GM19328 (cell line): ENCODE measurements at regions not wholly inside any gene's neighbourhood (a gene's known extent, or its start where the extent isn't known, plus 50 kb on each side); places are given as distances from the start of the nearest gene placed in this dataset.

Experiments used
- ATAC-seq: cut with Tn5 transposase; IDR thresholded peaks from one replicate; pipeline ENCODE4 v1.9.1; 2021; ENCODE audit warnings: mild to moderate bottlenecking, moderate library complexity; ENCODE audit not compliant: unreplicated experiment

- peak; percentile 99 for ATAC-seq
Observed at GRCh38 chr12:25713264-25713663, 160.2 kb upstream of the LMNTD1 start.

DNA sequence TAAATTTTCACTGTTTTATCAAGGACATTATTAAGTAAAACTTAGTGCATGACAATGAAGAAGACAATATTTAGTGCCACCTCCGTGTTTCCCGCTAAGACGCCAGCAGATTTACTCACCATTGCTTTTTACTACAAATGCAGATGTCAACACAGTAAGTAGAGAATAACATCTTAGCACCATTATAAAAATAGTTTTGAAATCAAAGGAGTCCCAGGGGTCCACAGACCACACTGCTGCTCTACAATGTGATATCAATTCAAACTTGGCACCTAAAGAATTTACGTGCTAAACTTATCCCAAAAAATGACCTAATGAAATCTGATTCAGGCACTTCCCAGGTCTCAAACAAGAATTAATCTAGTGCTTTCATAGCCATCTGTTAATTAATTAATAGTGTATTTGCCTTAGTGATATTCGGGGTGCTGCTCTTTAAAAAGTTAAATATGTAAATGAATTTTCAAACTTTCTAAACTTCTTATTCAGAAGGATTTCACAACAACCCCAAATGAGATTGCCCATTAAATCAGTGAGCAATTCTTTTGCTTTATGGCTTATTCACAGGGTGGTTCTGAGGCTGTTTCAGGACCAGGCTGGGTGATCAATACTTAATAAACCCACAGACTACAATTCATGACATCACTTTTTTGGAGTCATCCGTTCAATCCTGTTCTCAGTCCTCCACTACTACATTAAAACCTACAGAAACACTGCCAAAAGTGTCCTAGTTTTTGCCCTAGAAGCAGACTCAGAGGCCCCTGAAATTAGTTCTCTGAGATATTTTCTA lies 161.3 kb upstream of the LMNTD1 start:
- ATAC-seq, result no peak

DNA sequence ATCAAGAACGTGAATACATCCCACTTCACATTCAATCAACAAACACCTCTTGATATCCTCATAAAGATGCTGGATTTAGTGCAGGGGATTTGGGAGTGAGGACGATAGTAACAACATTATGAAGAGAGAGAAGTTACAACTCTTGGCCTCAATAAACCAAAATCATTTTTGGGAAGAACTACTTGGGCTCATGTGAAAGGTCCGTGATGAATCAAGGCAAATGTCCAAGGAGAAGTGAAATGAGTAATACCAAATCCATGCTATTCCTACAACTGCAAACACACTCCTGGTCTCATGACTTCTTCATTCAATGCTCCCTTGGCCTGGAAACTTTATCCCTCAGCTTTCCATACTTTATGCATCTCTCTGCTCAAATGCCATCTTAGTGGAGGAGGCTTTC lies 162.0 kb upstream of the LMNTD1 start:
- no peak for ATAC-seq

DNA sequence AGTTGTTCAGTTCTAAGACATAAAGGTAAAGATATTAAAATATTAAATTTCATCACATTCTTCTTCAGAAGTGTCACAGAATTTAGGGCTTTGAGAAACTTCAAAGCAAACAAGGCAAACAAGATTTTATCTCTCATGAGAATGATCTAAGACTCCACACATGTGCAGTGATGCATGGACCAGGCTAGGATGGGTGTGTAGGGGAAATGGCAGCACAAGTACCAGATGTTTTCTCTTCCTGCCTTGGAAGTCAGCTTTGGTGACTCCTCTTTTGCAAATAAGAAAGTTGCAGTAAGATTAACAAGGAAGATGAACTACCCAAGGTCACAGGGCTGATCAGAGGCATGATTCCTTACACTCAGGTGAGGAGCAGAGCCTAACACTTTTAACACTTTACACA lies 163.8 kb upstream of the LMNTD1 start:
- no peak for ATAC-seq

DNA sequence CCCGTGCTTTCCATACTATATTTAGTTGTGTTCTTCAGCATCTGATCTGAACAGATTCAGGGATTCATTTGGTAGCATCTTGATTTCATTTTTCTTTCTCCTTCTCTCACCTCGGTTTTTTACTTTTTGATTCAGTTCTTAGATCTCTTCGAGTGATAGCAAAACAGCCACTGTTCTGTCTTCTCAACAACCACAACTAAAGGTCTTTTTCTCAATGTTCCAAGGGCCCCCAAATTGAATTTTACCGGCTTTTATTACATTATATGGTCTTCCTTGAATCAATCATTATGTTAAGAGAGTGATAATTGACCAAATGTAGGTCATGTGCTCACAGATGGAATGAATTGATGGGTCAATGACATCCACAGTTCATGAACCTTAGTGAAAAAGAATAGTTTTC lies 164.5 kb upstream of the LMNTD1 start:
- no peak for ATAC-seq

GRCh38 chr12:25718081-25718731 lies 165.1 kb upstream of the LMNTD1 start:
- no peak for ATAC-seq

DNA sequence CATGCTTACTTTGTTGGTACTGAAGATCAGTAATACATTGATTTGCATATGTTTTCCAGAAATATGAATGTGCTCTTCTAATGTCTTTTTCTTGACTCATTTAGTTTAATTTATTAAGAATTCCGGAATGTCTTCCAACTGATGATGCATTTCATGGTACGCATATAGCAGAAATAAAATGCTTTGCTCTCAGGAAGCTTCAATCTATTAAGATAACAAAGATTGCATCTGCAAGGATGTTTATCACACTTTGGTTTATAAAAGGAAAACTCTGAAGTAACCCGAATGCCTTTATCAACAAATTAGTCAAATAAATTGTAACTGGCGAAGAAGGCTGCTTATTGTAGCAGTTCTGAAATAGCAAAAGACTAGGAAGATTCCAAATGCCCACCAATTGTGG lies 166.4 kb upstream of the LMNTD1 start:
- no peak for ATAC-seq

GRCh38 chr12:25723336-25723735 lies 170.3 kb upstream of the LMNTD1 start:
- ATAC-seq, result no peak

GRCh38 chr12:25723921-25724491 lies 170.9 kb upstream of the LMNTD1 start:
- no peak for ATAC-seq

DNA sequence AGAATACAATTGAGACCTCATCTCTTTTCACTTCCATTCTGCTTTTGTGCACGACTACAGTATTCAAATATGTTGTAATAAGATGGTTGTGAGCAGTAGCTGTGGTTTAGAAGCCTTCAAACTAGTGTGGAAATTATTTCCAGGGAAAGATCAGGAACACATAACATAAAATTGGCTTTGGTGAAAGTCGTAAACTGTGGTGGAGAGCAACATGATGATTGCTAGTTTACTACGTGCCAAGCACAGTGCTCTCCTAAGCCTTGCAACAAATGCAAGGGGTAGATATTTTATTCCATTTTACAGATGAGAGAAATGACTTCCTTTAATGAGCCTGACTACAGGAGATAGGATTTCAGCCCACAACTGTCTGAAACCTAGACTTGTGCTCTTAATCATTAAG lies 172.4 kb upstream of the LMNTD1 start:
- no peak for ATAC-seq

GRCh38 chr12:25725931-25726330 lies 172.8 kb upstream of the LMNTD1 start:
- no peak for ATAC-seq

DNA sequence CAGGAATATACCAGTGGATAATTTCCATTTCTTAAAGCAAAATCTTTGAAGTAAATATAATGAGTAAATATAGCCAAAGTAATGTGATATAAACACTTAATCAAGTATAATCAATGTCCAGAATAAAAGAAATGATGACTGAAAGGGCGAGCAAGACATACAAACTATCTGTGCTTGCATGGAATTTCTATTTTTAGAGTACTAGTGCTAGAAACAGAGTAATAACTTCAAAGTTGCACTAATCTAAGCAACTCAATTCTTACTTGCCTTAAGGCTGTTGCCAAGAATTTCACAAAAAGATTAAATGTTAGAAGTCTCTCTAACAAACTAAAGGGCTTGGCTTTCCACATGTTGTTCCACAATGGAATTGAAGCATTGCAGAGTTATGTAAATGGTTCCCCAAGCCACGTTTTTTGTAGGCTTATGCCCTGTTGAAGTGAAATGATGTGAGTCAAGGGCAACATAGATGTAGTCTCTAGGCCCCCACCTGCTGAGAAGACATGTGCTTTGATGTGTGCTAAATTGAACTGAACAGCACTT lies 175.0 kb upstream of the LMNTD1 start:
- ATAC-seq, result no peak

DNA sequence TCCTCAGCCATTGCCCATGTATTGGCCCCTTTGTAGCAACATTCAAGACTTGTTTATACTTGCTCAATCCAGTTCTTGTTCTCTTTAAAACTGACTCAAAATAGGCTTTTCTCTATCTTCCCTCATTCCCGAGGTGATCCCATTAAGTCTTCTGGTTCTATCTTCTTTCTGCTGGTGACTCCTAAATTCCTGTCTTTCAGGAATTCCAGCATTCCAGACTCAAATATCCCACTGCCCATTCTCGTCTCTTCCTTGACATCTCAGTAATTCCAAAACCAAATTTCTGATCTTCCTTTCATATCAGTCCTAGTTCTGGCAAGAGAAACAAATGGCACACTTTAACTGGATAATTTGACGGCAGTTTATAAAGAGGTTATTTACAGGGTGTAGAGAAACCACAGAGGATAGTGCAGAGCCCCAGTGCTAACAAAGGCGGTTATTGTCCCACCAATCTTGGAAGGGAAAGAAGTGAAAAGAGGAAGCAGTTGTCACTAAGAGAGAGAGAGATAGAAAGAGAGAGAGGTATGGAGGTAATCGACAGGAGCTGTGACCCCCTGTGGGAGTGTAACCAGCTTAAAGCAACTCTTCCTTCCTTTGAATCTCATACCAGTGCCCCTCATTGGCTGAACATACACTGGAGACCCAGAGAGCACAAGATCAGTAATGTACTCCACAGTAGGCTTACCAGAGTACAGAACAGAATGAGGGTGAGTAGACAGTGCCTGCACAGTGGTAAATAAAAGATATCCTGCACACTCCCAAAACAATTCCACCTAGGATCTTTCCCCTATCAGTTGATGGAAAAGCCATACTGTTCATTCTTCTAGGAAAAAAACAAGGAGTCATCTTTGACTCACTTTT lies 177.6 kb upstream of the LMNTD1 start:
- no peak for ATAC-seq

- no peak for ATAC-seq
Observed at GRCh38 chr12:25733541-25733940, 180.5 kb upstream of the LMNTD1 start.

DNA sequence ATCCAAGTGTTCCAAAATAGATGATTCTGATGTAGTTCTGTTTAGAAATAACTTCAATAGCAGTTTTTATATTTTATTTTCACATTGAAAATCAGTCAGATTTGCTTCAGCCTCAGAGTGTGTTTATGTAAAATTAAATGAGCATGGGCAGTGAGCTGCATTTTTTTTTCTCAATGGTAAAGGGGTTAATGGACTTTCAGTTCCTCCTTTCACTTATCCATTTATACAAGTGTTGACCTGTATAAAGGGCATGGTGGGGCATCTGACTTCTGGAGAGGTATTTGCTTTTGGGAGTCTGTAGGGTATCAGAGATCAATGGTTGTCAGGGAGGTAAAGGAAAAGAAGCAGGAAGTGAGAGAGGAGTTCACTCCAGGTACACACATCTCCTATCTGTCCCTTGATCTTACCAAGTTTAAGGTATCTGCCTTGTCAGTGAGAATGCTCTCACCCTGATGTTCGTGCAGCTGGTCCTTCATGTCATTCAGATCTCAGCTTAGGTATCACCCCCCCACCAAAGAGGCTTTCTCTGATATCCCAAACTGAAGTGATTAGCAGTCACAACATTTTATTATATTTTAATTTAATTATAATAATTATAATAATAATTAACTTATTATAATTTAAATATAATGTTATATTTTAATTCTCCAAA lies 181.6 kb upstream of the LMNTD1 start:
- ATAC-seq, result no peak

GRCh38 chr12:25740617-25741016 lies 187.5 kb upstream of the LMNTD1 start:
- no peak for ATAC-seq

GRCh38 chr12:25741917-25742316 lies 188.8 kb upstream of the LMNTD1 start:
- ATAC-seq, result no peak

- no peak for ATAC-seq
Observed at GRCh38 chr12:25743679-25744215, 190.7 kb upstream of the LMNTD1 start.

GRCh38 chr12:25744313-25744712 lies 191.2 kb upstream of the LMNTD1 start:
- no peak for ATAC-seq

DNA sequence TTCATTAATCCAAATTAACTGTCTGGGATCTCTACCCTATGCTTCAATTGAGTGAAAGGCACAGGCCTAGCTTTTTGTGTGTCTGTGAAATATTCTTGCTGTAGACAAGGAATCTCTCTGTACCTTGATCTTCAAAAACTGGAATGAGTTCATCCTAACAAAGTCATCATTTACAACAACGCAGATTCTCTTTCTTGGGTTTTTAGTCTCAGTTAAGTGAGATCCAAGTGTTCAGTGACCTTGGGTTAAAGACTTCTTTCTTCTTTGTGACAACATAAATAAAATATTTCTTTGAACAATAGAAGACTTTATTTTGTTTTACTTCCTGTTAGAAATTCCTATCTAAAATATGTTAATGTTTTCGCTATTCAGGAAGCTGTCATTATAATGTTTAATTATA lies 192.2 kb upstream of the LMNTD1 start:
- no peak for ATAC-seq
